ENCODE measurements at regions not wholly inside any gene's neighbourhood (a gene's known extent, or its start where the extent isn't known, plus 50 kb on each side); places are given as distances from the start of the nearest gene placed in this dataset.

DNA sequence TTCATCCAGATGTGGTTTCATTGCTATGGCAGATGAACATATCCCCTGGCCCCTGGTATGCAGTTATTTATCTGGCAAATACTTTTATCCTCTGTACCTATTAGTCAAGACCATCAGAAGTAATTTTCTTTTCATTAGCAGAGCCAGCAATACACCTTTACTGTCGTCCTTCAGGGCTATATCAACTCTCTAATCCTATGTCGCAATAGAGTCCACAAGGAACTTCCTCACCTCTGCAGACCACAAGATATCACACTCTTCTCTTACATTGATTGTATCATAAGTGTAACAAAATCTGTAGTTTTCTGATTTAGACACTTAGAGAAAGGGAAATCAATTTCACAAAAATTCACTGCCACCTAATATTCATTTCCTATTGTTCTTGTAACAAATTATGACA lies 252.9 kb upstream of the DCC start:
- no peaks in the 10 kb centered on the region for H3K36me3 ChIP-seq (replicated peaks in 1 of 2; ENCODE audit: control insufficient read depth in 1 of 2, insufficient read depth in 2 of 2, low read length in 1 of 2)
- H3K79me2 ChIP-seq (ENCODE audit: insufficient read depth), result no peaks in the 10 kb centered on the region
- no peak overlapping the region for H3K4me2 ChIP-seq
- H3K4me3 ChIP-seq (ENCODE audit: low read depth in 2 of 2, low read length in 1 of 2), result no peak overlapping the region
- POLR2A ChIA-PET, result no interaction called here
- CTCF ChIA-PET, result interaction anchor here (1.7 kb wide), 1 partner anchor 14 kb away, joined by 3 read pairs; no protein-coding TSS in a partner anchor
- H3K9me3 ChIP-seq, result no peaks in the 10 kb centered on the region
- no peak for DNase-seq
- no peaks in the 10 kb centered on the region for H3K27me3 ChIP-seq (ENCODE audit: insufficient read depth)
- TF ChIP-seq SMC3 (IDR thresholded peaks at IDR 0.05; ENCODE audit: low read depth, low read length) (no peak), CHD2 (IDR thresholded peaks at IDR 0.05; ENCODE audit: low read length, partially characterized antibody) (no peak), POLR2AphosphoS5 (IDR thresholded peaks at IDR 0.05; ENCODE audit: low read depth, low read length) (no peak), RAD21 (IDR thresholded peaks at IDR 0.05; ENCODE audit: low read length) (no peak), TEAD4 (IDR thresholded peaks at IDR 0.05; ENCODE audit: borderline replicate concordance, insufficient read depth) (no peak), ELF1 (IDR thresholded peaks at IDR 0.05) (no peak), USF2 (IDR thresholded peaks at IDR 0.05; ENCODE audit: borderline replicate concordance, low read depth, low read length) (no peak), SIN3A (IDR thresholded peaks at IDR 0.05; ENCODE audit: borderline replicate concordance, low read depth, low read length) (no peak), JUND (IDR thresholded peaks at IDR 0.05) (no peak), IRF3 (IDR thresholded peaks at IDR 0.05; ENCODE audit: low read depth, low read length) (no peak), RFX5 (IDR thresholded peaks at IDR 0.05; ENCODE audit: low read length) (no peak), YY1 (IDR thresholded peaks at IDR 0.05; ENCODE audit: low read depth) (no peak), RCOR1 (IDR thresholded peaks at IDR 0.05; ENCODE audit: low read length) (no peak), REST (IDR thresholded peaks at IDR 0.05; ENCODE audit: low read depth, low read length) (no peak), GABPA (IDR thresholded peaks at IDR 0.05; ENCODE audit: low read depth) (no peak)
- TF ChIP-seq, protein P1, sequence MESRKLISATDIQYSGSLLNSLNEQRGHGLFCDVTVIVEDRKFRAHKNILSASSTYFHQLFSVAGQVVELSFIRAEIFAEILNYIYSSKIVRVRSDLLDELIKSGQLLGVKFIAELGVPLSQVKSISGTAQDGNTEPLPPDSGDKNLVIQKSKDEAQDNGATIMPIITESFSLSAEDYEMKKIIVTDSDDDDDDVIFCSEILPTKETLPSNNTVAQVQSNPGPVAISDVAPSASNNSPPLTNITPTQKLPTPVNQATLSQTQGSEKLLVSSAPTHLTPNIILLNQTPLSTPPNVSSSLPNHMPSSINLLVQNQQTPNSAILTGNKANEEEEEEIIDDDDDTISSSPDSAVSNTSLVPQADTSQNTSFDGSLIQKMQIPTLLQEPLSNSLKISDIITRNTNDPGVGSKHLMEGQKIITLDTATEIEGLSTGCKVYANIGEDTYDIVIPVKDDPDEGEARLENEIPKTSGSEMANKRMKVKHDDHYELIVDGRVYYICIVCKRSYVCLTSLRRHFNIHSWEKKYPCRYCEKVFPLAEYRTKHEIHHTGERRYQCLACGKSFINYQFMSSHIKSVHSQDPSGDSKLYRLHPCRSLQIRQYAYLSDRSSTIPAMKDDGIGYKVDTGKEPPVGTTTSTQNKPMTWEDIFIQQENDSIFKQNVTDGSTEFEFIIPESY (IDR thresholded peaks at IDR 0.05; ENCODE audit: borderline replicate concordance, low read depth), result no peak
- TF ChIP-seq, protein P2, sequence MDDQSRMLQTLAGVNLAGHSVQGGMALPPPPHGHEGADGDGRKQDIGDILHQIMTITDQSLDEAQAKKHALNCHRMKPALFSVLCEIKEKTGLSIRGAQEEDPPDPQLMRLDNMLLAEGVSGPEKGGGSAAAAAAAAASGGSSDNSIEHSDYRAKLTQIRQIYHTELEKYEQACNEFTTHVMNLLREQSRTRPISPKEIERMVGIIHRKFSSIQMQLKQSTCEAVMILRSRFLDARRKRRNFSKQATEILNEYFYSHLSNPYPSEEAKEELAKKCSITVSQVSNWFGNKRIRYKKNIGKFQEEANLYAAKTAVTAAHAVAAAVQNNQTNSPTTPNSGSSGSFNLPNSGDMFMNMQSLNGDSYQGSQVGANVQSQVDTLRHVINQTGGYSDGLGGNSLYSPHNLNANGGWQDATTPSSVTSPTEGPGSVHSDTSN (IDR thresholded peaks at IDR 0.05), result no peak
- no peaks in the 10 kb centered on the region for H3F3A ChIP-seq (replicated peaks; ENCODE audit: insufficient read depth)
- H2AFZ ChIP-seq (ENCODE audit: low read depth), result no peak overlapping the region
- no peaks in the 10 kb centered on the region for H3K9me2 ChIP-seq
- no peak overlapping the region for H3K9ac ChIP-seq
- no peaks in the 10 kb centered on the region for H4K20me1 ChIP-seq (ENCODE audit: insufficient read depth)
- H3K4me1 ChIP-seq (ENCODE audit: control insufficient read depth in 1 of 2, insufficient read depth in 2 of 2, low read depth in 1 of 2, low read length in 1 of 2), result no peaks in the 10 kb centered on the region
- WGBS (ENCODE audit: low lambda C conversion rate), result 33% methylated on average over 2 of the region's 2 CpGs
- H3K27ac ChIP-seq (ENCODE audit: low read depth in 2 of 2, low read length in 1 of 2), result no peak overlapping the region

All from SK-N-SH (cell line).